ENCODE measurements at regions not wholly inside any gene's neighbourhood (a gene's known extent, or its start where the extent isn't known, plus 50 kb on each side); places are given as distances from the start of the nearest gene placed in this dataset.

- TF ChIP-seq, protein P1, sequence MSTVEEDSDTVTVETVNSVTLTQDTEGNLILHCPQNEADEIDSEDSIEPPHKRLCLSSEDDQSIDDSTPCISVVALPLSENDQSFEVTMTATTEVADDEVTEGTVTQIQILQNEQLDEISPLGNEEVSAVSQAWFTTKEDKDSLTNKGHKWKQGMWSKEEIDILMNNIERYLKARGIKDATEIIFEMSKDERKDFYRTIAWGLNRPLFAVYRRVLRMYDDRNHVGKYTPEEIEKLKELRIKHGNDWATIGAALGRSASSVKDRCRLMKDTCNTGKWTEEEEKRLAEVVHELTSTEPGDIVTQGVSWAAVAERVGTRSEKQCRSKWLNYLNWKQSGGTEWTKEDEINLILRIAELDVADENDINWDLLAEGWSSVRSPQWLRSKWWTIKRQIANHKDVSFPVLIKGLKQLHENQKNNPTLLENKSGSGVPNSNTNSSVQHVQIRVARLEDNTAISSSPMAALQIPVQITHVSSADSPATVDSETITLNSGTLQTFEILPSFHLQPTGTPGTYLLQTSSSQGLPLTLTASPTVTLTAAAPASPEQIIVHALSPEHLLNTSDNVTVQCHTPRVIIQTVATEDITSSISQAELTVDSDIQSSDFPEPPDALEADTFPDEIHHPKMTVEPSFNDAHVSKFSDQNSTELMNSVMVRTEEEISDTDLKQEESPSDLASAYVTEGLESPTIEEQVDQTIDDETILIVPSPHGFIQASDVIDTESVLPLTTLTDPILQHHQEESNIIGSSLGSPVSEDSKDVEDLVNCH (CRISPR knock-in tag; IDR thresholded peaks at IDR 0.05), result no peak
- no peak for TF ChIP-seq SOX6 (IDR thresholded peaks at IDR 0.05)
- peak; percentile 96 for TF ChIP-seq SOX6 (CRISPR knock-in tag; IDR thresholded peaks at IDR 0.05)
- TF ChIP-seq ATRX (CRISPR knock-in tag; IDR thresholded peaks at IDR 0.05; ENCODE audit: borderline replicate concordance), result no peak
- TF ChIP-seq YEATS4 (CRISPR knock-in tag; IDR thresholded peaks at IDR 0.05; ENCODE audit: borderline replicate concordance), result peak; percentile 75; the same call in 1 of the 2 replicates
- peak; percentile 62 for TF ChIP-seq TFDP1 (CRISPR knock-in tag; IDR thresholded peaks at IDR 0.05; ENCODE audit: borderline replicate concordance)
- TF ChIP-seq EP300 (IDR thresholded peaks at IDR 0.05; ENCODE audit: low read depth in 2 of 2, low read length in 2 of 2), result peak; percentile 46 to 90
- peak; percentile 75 for TF ChIP-seq EP300 (CRISPR knock-in tag; IDR thresholded peaks at IDR 0.05; ENCODE audit: borderline replicate concordance)
- TF ChIP-seq SIX4 (CRISPR knock-in tag; IDR thresholded peaks at IDR 0.05), result peak; percentile 3; the same call in 1 of the 2 replicates
- TF ChIP-seq DNMT1 (CRISPR knock-in tag; IDR thresholded peaks at IDR 0.05), result no peak
- TF ChIP-seq, protein P2, sequence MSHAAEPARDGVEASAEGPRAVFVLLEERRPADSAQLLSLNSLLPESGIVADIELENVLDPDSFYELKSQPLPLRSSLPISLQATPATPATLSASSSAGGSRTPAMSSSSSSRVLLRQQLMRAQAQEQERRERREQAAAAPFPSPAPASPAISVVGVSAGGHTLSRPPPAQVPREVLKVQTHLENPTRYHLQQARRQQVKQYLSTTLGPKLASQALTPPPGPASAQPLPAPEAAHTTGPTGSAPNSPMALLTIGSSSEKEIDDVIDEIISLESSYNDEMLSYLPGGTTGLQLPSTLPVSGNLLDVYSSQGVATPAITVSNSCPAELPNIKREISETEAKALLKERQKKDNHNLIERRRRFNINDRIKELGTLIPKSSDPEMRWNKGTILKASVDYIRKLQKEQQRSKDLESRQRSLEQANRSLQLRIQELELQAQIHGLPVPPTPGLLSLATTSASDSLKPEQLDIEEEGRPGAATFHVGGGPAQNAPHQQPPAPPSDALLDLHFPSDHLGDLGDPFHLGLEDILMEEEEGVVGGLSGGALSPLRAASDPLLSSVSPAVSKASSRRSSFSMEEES (CRISPR knock-in tag; IDR thresholded peaks at IDR 0.05), result peak; percentile 86; the same call in 1 of the 2 replicates
- TF ChIP-seq SKIL (CRISPR knock-in tag; IDR thresholded peaks at IDR 0.05; ENCODE audit: borderline replicate concordance), result peak; percentile 75
- TF ChIP-seq ZNF572 (CRISPR knock-in tag; IDR thresholded peaks at IDR 0.05), result no peak
- TF ChIP-seq HNRNPK (IDR thresholded peaks at IDR 0.05; ENCODE audit: low read depth, low read length, poor library complexity, severe bottlenecking), result no peak
- no peak; the same call in 1 of the 2 replicates for TF ChIP-seq ESRRA (CRISPR knock-in tag; IDR thresholded peaks at IDR 0.05; ENCODE audit: low read depth)
- TF ChIP-seq SP2 (CRISPR knock-in tag; IDR thresholded peaks at IDR 0.05), result no peak
- TF ChIP-seq MTF1 (CRISPR knock-in tag; IDR thresholded peaks at IDR 0.05), result no peak; the same call in 1 of the 2 replicates
- TF ChIP-seq TBP (CRISPR knock-in tag; IDR thresholded peaks at IDR 0.05), result no peak
- TF ChIP-seq SUZ12 (IDR thresholded peaks at IDR 0.05; ENCODE audit: low read depth, low read length), result no peak
- peak; percentile 80 for TF ChIP-seq SP4 (CRISPR knock-in tag; IDR thresholded peaks at IDR 0.05)
- peak; percentile 94 for TF ChIP-seq ZNF883 (CRISPR knock-in tag; IDR thresholded peaks at IDR 0.05; ENCODE audit: not compliant biosample characterization)
These were observed 60.6 kb downstream of the FOXA2 start (continued) for GRCh38 chr20:22523499-22524392.

Data from HepG2 (cell line).